GDM1 (cell line): ENCODE measurements at regions not wholly inside any gene's neighbourhood (a gene's known extent, or its start where the extent isn't known, plus 50 kb on each side); places are given as distances from the start of the nearest gene placed in this dataset.
"Not testable (repeated sequence)": the region's sequence is repeated elsewhere in the genome, so short reads cannot be mapped to it uniquely, and the experiment has no call there.

ENCODE experiments used
- DNase-seq: peaks from one replicate; lab custom pipeline; 2025; lab: John Stamatoyannopoulos, UW

GRCh38 chr10:109732254-109732965 is 190.9 kb downstream of the XPNPEP1 start:
- no peak for DNase-seq

GRCh38 chr10:109729895-109730294 is 193.4 kb downstream of the XPNPEP1 start:
- not testable (repeated sequence) for DNase-seq

GRCh38 chr10:109727436-109727835 is 195.9 kb downstream of the XPNPEP1 start:
- no peak for DNase-seq

GRCh38 chr10:109726473-109726872 is 196.8 kb downstream of the XPNPEP1 start:
- DNase-seq: no peak

- no peak for DNase-seq
Observed at GRCh38 chr10:109723305-109723704, 200.0 kb downstream of the XPNPEP1 start.

GRCh38 chr10:109721453-109722064 is 201.8 kb downstream of the XPNPEP1 start:
- DNase-seq: no peak

- DNase-seq: no peak
Observed at GRCh38 chr10:109706026-109706560, 217.2 kb downstream of the XPNPEP1 start.

- DNase-seq: no peak
Observed at GRCh38 chr10:109701633-109702215, 221.6 kb downstream of the XPNPEP1 start.

- DNase-seq: no peak
Observed at GRCh38 chr10:109698882-109699664, 224.2 kb downstream of the XPNPEP1 start.

- DNase-seq: no peak
Observed at GRCh38 chr10:109698086-109698485, 225.2 kb downstream of the XPNPEP1 start.

- no peak for DNase-seq
Observed at GRCh38 chr10:109696981-109697775, 226.1 kb downstream of the XPNPEP1 start.

GRCh38 chr10:109696462-109696861 is 226.8 kb downstream of the XPNPEP1 start:
- DNase-seq: no peak

GRCh38 chr10:109695988-109696387 is 227.3 kb downstream of the XPNPEP1 start:
- DNase-seq: no peak

- no peak for DNase-seq
Observed at GRCh38 chr10:109689785-109690184, 233.5 kb downstream of the XPNPEP1 start.

- no peak for DNase-seq
Observed at GRCh38 chr10:109679478-109679877, 243.8 kb downstream of the XPNPEP1 start.

GRCh38 chr10:109678857-109679256 is 244.5 kb downstream of the XPNPEP1 start:
- no peak for DNase-seq

GRCh38 chr10:109676703-109677102 is 246.6 kb downstream of the XPNPEP1 start:
- DNase-seq: no peak

GRCh38 chr10:109668703-109669102 is 254.6 kb downstream of the XPNPEP1 start:
- no peak for DNase-seq

GRCh38 chr10:109668154-109668665 is 255.1 kb downstream of the XPNPEP1 start:
- no peak for DNase-seq

GRCh38 chr10:109665321-109665720 is 258.0 kb downstream of the XPNPEP1 start:
- DNase-seq: no peak

- no peak for DNase-seq
Observed at GRCh38 chr10:109664554-109664953, 258.8 kb downstream of the XPNPEP1 start.
